HG02938 (cell line): ENCODE measurements at regions not wholly inside any gene's neighbourhood (a gene's known extent, or its start where the extent isn't known, plus 50 kb on each side); places are given as distances from the start of the nearest gene placed in this dataset.

ENCODE experiments used
- ATAC-seq: cut with Tn5 transposase; IDR thresholded peaks from one replicate; pipeline ENCODE4 v1.9.1; 2021; ENCODE audit warnings: mild to moderate bottlenecking, moderate library complexity; ENCODE audit not compliant: unreplicated experiment

- ATAC-seq: no peak
Observed at GRCh38 chr2:111629983-111630382, 254.0 kb downstream of the ANAPC1 start.

GRCh38 chr2:111632661-111633060 lies 251.3 kb downstream of the ANAPC1 start:
- ATAC-seq: no peak

GRCh38 chr2:111633189-111633588 lies 250.8 kb downstream of the ANAPC1 start:
- ATAC-seq: no peak

- ATAC-seq: no peak
Observed at GRCh38 chr2:111633643-111634042, 250.3 kb downstream of the ANAPC1 start.

GRCh38 chr2:111634050-111634794 lies 249.8 kb downstream of the ANAPC1 start:
- ATAC-seq: no peak

GRCh38 chr2:111634995-111635538 lies 248.9 kb downstream of the ANAPC1 start:
- no peak for ATAC-seq

- no peak for ATAC-seq
Observed at GRCh38 chr2:111636905-111637304, 247.1 kb downstream of the ANAPC1 start.

- ATAC-seq: no peak
Observed at GRCh38 chr2:111638274-111638877, 245.6 kb downstream of the ANAPC1 start.

- no peak for ATAC-seq
Observed at GRCh38 chr2:111640480-111640879, 243.5 kb downstream of the ANAPC1 start.

GRCh38 chr2:111642586-111643327 lies 241.2 kb downstream of the ANAPC1 start:
- no peak for ATAC-seq

- ATAC-seq: no peak
Observed at GRCh38 chr2:111643759-111644158, 240.2 kb downstream of the ANAPC1 start.

GRCh38 chr2:111647359-111647758 lies 236.6 kb downstream of the ANAPC1 start:
- ATAC-seq: no peak

GRCh38 chr2:111652038-111652437 lies 232.0 kb downstream of the ANAPC1 start:
- ATAC-seq: no peak

- ATAC-seq: no peak
Observed at GRCh38 chr2:111652681-111653080, 231.3 kb downstream of the ANAPC1 start.

GRCh38 chr2:111653103-111653624 lies 230.8 kb downstream of the ANAPC1 start:
- ATAC-seq: no peak

- no peak for ATAC-seq
Observed at GRCh38 chr2:111653913-111654312, 230.1 kb downstream of the ANAPC1 start.

GRCh38 chr2:111654829-111655228 lies 229.2 kb downstream of the ANAPC1 start:
- ATAC-seq: no peak

- no peak for ATAC-seq
Observed at GRCh38 chr2:111656436-111656835, 227.6 kb downstream of the ANAPC1 start.

- ATAC-seq: no peak
Observed at GRCh38 chr2:111656894-111657293, 227.1 kb downstream of the ANAPC1 start.

GRCh38 chr2:111657351-111657975 lies 226.5 kb downstream of the ANAPC1 start:
- no peak for ATAC-seq
